Ovary (tissue), 3 donors: ENCODE measurements at regions not wholly inside any gene's neighbourhood (a gene's known extent, or its start where the extent isn't known, plus 50 kb on each side); places are given as distances from the start of the nearest gene placed in this dataset.

Experiments used
- CTCF ChIP-seq, 3 donors: fragments of 450-650 bp in 2 of 3; fragments of 200-600 bp in 1 of 3; IDR thresholded peaks; one replicate each; pipeline versions ENCODE4 v1.5.1 to v1.8.0; 2016 to 2022; ENCODE audit warnings: antibody characterized with exemption in 3 of 3, mild to moderate bottlenecking in 1 of 3
- EP300 ChIP-seq: sonication (generic); formaldehyde crosslinking; IDR thresholded peaks from one replicate; pipeline ENCODE4 v1.6.1; 2017; ENCODE audit warnings: antibody characterized with exemption
- POLR2A ChIP-seq: fragments of 450-650 bp; IDR thresholded peaks from one replicate; pipeline ENCODE4 v1.6.1; 2017; ENCODE audit warnings: antibody characterized with exemption, mild to moderate bottlenecking, moderate library complexity
- donor health status: DM: no; HTN: no; CAD: no.

GRCh38 chr2:65662654-65663432 is 230.4 kb upstream of the SPRED2 start:
- TF ChIP-seq POLR2A = no peak
- TF ChIP-seq EP300 = no peak
- TF ChIP-seq CTCF (IDR thresholded peaks at IDR 0.05) = no peak
